ENCODE measurements at regions not wholly inside any gene's neighbourhood (a gene's known extent, or its start where the extent isn't known, plus 50 kb on each side); places are given as distances from the start of the nearest gene placed in this dataset.
"Not testable (repeated sequence)": the region's sequence is repeated elsewhere in the genome, so short reads cannot be mapped to it uniquely, and the experiment has no call there.

GRCh38 chr14:56007491-56007890, 110.7 kb upstream of the PELI2 start:
- TF ChIP-seq RAD21 (IDR thresholded peaks at IDR 0.05); CTCF (IDR thresholded peaks at IDR 0.05; ENCODE audit: low read depth, low read length, missing input control): not testable (repeated sequence)

Data from liver (tissue), 3 donors.